Breast epithelium (tissue), 4 donors: ENCODE measurements at regions not wholly inside any gene's neighbourhood (a gene's known extent, or its start where the extent isn't known, plus 50 kb on each side); places are given as distances from the start of the nearest gene placed in this dataset.

Experiments
- DNase-seq, 2 donors: peaks; one replicate each; pipeline ENCODE4 v3.0.0-alpha.2; 2019; ENCODE audit warnings: low spot score in 2 of 2
- H3K27ac ChIP-seq, 2 donors: fragments of 200-600 bp; sonication (generic) in 1 of 2; one replicate each; pipeline ENCODE4 v1.5.1; 2016 to 2019; ENCODE audit warnings: mild to moderate bottlenecking in 1 of 2
- H3K27me3 ChIP-seq, 2 donors: fragments of 200-600 bp; sonication (generic) in 1 of 2; one replicate each; pipeline versions ENCODE4 v1.5.1 to v1.6.0; 2017 to 2019; ENCODE audit warnings: control low read depth in 1 of 2, mild to moderate bottlenecking in 1 of 2
- H3K36me3 ChIP-seq: fragments of 200-600 bp; one replicate; pipeline ENCODE4 v1.5.1; 2019
- H3K4me1 ChIP-seq, 2 donors: fragments of 200-600 bp; sonication (generic); one replicate each; pipeline ENCODE4 v1.5.1; 2016 to 2019; ENCODE audit warnings: control low read depth in 1 of 2
- H3K4me3 ChIP-seq, 3 donors: fragments of 200-600 bp; sonication (generic); 1 replicate in 2 of 3; 2 replicates in 1 of 3; pipeline ENCODE4 v1.5.1; 2016 to 2019; ENCODE audit warnings: mild to moderate bottlenecking in 3 of 3, moderate library complexity in 2 of 3
- H3K9me3 ChIP-seq, 2 donors: fragments of 200-600 bp; sonication (generic) in 1 of 2; one replicate each; pipeline ENCODE4 v1.5.1; 2016 to 2019; ENCODE audit warnings: control low read depth in 1 of 2
- CTCF ChIP-seq, 3 donors: fragments of 450-650 bp; IDR thresholded peaks; one replicate each; pipeline ENCODE4 v1.5.1; 2016 to 2017; ENCODE audit warnings: antibody characterized with exemption in 3 of 3, mild to moderate bottlenecking in 3 of 3, moderate library complexity in 3 of 3
- POLR2A ChIP-seq: fragments of 450-650 bp; IDR thresholded peaks from one replicate; pipeline ENCODE4 v1.6.1; 2016; ENCODE audit warnings: antibody characterized with exemption, mild to moderate bottlenecking, moderate library complexity
- POLR2AphosphoS5 ChIP-seq, 3 donors: sonication (generic); formaldehyde crosslinking; IDR thresholded peaks; one replicate each; pipeline ENCODE4 v1.6.1; 2017; ENCODE audit warnings: antibody characterized with exemption in 3 of 3
- intact Hi-C: fragments of 100-400 bp; cut with DNase I; formaldehyde crosslinking; loops from one replicate; pipeline ENCODE4 v1.15.1; 2023; ENCODE audit warnings: low total_unique reads

DNA sequence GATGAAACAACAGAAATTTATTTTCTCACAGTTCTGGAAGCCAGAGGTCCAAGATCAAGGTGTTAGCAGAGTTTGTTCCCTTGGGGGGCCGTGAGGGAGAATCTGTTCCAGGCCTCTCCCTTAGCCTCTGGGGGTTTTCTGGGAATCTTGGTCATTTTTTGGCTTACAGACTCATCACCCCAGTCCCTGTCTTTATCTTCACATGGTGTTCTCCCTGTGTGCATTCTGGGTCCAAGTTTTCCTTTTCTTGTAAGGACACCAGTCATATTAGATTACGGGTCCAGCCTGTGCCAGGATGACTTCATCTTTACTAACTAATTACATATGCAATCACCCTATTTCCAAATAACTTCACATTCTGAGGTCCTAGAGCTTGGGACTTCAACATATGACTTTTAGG, 292.5 kb upstream of the TRIB2 start:
- no peaks in the 10 kb centered on the region for H3K9me3 ChIP-seq
- no peak for DNase-seq
- TF ChIP-seq CTCF (IDR thresholded peaks at IDR 0.05) (no peak), POLR2AphosphoS5 (IDR thresholded peaks at IDR 0.05) (no peak), POLR2A (no peak)
- intact Hi-C loops: no loop called here
- no peak overlapping the region for H3K4me3 ChIP-seq
- no peaks in the 10 kb centered on the region for H3K4me1 ChIP-seq
- no peaks in the 10 kb centered on the region for H3K36me3 ChIP-seq
- H3K27me3 ChIP-seq: no peaks in the 10 kb centered on the region
- no peak overlapping the region for H3K27ac ChIP-seq

DNA sequence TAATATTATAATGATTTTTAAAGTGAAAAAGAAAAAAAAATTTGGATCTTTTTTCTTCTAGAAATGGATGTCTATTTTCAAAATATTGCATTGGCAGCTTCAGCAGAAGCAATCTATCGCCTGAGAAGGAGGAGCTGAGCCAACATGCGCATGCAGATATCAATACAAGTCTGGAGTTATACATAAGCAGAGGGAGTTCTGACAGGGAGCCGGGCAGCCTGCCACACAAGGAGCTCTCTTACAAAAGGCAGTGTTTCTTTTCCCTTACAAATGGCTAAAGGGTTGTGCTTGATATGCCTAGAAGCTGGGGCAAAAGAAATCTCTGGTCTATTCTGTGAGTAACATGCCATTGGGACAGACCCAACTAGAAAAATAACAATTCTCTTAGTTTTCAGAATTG, 291.9 kb upstream of the TRIB2 start:
- intact Hi-C loops: no loop called here
- H3K4me1 ChIP-seq: no peaks in the 10 kb centered on the region
- no peak overlapping the region for H3K4me3 ChIP-seq
- no peak for DNase-seq
- no peak for TF ChIP-seq POLR2AphosphoS5 (IDR thresholded peaks at IDR 0.05)
- TF ChIP-seq POLR2A: no peak
- no peak for TF ChIP-seq CTCF (IDR thresholded peaks at IDR 0.05)
- H3K27me3 ChIP-seq: no peaks in the 10 kb centered on the region
- H3K27ac ChIP-seq: no peak overlapping the region
- H3K36me3 ChIP-seq: no peaks in the 10 kb centered on the region
- no peaks in the 10 kb centered on the region for H3K9me3 ChIP-seq

DNA sequence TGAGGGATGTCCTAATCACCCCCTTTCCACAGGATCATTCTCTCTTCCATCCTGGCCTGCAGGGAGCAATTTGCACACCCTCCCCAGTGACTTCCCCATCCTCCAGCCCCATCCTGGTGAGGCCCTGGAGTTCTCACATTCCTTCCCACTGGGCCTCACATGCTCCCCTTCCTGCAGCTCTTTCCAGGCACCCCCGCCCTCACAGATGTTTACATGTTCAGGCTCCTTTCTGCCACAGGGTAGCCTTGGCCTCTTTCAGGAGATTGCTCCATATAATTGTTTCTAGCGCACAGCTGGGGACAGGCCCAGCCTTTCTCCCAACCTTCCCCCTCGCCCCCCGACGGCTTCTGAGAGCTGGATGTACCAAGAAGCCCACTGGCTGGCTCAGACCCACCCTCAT, 288.4 kb upstream of the TRIB2 start:
- Histone ChIP-seq H3K27ac (no peak overlapping the region), H3K4me1 (no peaks in the 10 kb centered on the region), H3K27me3 (no peaks in the 10 kb centered on the region), H3K36me3 (no peaks in the 10 kb centered on the region), H3K4me3 (no peak overlapping the region), H3K9me3 (no peaks in the 10 kb centered on the region)
- TF ChIP-seq POLR2AphosphoS5 (IDR thresholded peaks at IDR 0.05) (no peak), POLR2A (no peak), CTCF (IDR thresholded peaks at IDR 0.05) (no peak)
- no peak for DNase-seq
- intact Hi-C loops: no loop called here

DNA sequence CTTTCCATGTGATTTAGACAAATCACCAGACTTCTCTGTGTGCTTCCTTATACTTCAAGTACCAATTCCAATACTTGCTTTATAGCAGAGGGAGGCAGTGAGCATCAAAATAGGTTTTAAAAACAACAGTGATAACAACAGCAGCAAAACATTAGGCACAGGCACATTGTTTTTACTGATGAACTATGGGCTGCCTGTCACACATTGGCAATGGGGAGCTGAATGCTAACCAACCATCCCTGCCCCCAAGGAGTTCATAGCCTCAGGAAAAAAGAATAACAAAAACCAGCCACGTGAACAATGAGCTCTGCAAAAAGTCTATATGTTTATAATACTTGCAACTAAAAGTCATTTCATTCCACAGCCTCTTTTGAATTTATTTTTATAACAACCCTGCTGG, 287.9 kb upstream of the TRIB2 start:
- no peak overlapping the region for H3K4me3 ChIP-seq
- no peaks in the 10 kb centered on the region for H3K36me3 ChIP-seq
- no peak for DNase-seq
- no peak overlapping the region for H3K27ac ChIP-seq
- no peaks in the 10 kb centered on the region for H3K9me3 ChIP-seq
- no peaks in the 10 kb centered on the region for H3K4me1 ChIP-seq
- no peaks in the 10 kb centered on the region for H3K27me3 ChIP-seq
- TF ChIP-seq CTCF (IDR thresholded peaks at IDR 0.05) (no peak), POLR2AphosphoS5 (IDR thresholded peaks at IDR 0.05) (no peak), POLR2A (no peak)
- intact Hi-C loops: no loop called here

GRCh38 chr2:12429779-12430406, 286.8 kb upstream of the TRIB2 start:
- no peak overlapping the region for H3K27ac ChIP-seq

More at GRCh38 chr2:12429779-12430406, 286.8 kb upstream of the TRIB2 start:
- intact Hi-C loops: no loop called here
- Histone ChIP-seq H3K36me3 (no peaks in the 10 kb centered on the region), H3K9me3 (no peaks in the 10 kb centered on the region), H3K4me3 (no peak overlapping the region), H3K27me3 (no peaks in the 10 kb centered on the region), H3K4me1 (no peaks in the 10 kb centered on the region)
- no peak for TF ChIP-seq CTCF (IDR thresholded peaks at IDR 0.05)
- no peak for TF ChIP-seq POLR2A
- no peak for TF ChIP-seq POLR2AphosphoS5 (IDR thresholded peaks at IDR 0.05)
- no peak for DNase-seq
